NB4 (cell line): ENCODE measurements at regions not wholly inside any gene's neighbourhood (a gene's known extent, or its start where the extent isn't known, plus 50 kb on each side); places are given as distances from the start of the nearest gene placed in this dataset.

ENCODE experiments used
- DNase-seq: peaks from one replicate; pipeline ENCODE4 v3.0.0; 2010; ENCODE audit warnings: low read depth
- H3K4me3 ChIP-seq: one replicate; pipeline ENCODE4 v1.5.1; 2011; ENCODE audit warnings: mild to moderate bottlenecking, low read depth, low read length, moderate library complexity
- CTCF ChIP-seq: IDR thresholded peaks from one replicate; pipeline ENCODE4 v1.5.1; 2012; ENCODE audit warnings: low read depth, low read length
- MYC ChIP-seq: IDR thresholded peaks from 2 replicates; pipeline ENCODE4 v1.6.1; 2011; ENCODE audit warnings: low read depth, low read length
- POLR2A ChIP-seq: IDR thresholded peaks from 2 replicates; pipeline ENCODE4 v1.6.1; 2011; ENCODE audit warnings: mild to moderate bottlenecking; ENCODE audit not compliant: insufficient read length; ENCODE audit errors: extremely low read depth
- TF ChIP-seq, protein P1 (sequence below): IDR thresholded peaks from 2 replicates; pipeline ENCODE4 v1.6.1; 2011; ENCODE audit warnings: low read depth, low read length

GRCh38 chr2:228956701-228957474, 314.2 kb downstream of the PID1 start:
- no peak overlapping the region for H3K4me3 ChIP-seq
- no peak for DNase-seq
- TF ChIP-seq MYC (no peak), CTCF (no peak), POLR2A (no peak)
- TF ChIP-seq, protein P1, sequence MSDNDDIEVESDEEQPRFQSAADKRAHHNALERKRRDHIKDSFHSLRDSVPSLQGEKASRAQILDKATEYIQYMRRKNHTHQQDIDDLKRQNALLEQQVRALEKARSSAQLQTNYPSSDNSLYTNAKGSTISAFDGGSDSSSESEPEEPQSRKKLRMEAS, result no peak

DNA sequence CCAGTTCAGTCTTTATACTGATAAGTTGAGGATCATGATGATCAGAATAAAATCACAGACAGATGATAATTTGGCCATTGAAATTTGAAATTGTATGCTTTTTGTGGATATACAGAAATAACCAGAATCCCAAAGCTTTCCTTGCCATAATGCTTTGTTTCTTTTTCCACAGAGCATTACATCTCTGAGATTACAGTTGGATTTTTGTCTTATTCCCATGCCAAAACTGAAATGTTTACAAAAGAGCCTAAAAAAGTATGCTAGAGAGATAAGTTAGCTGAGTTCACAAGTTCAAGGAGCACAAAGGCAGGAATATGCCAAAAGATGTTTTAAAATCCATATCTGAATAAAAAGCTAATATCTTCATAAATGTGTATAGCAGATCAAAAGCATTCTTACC, 321.3 kb downstream of the PID1 start:
- H3K4me3 ChIP-seq, result no peak overlapping the region
- TF ChIP-seq CTCF (no peak), MYC (no peak), POLR2A (no peak)
- TF ChIP-seq, protein P1, result no peak
- DNase-seq, result no peak

GRCh38 chr2:228945710-228946109, 325.4 kb downstream of the PID1 start:
- H3K4me3 ChIP-seq, result no peak overlapping the region
- no peak for DNase-seq
- no peak for TF ChIP-seq CTCF
- TF ChIP-seq, protein P1, result no peak
- no peak for TF ChIP-seq MYC
- TF ChIP-seq POLR2A, result no peak

DNA sequence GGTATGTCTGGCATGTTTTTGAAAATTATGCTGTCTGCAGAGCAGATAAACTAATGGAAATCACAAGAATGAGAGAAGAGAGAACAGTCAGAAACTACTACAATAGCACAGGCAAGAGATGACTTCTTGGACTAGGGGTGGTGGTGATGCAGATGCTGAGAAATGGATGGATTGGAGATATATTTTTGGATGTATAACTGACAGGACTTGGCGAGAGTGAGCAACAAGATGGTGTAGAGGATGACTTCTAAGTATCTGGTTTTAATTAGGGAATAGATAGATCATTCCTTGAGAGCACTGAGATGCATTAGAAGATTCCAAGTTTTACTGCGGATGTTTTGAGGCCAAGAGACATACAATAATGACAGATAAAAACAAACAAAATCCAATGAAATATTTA, 328.2 kb downstream of the PID1 start:
- no peak for DNase-seq
- TF ChIP-seq CTCF, result no peak
- TF ChIP-seq POLR2A, result no peak
- TF ChIP-seq, protein P1, result no peak
- no peak for TF ChIP-seq MYC
- H3K4me3 ChIP-seq, result no peak overlapping the region

DNA sequence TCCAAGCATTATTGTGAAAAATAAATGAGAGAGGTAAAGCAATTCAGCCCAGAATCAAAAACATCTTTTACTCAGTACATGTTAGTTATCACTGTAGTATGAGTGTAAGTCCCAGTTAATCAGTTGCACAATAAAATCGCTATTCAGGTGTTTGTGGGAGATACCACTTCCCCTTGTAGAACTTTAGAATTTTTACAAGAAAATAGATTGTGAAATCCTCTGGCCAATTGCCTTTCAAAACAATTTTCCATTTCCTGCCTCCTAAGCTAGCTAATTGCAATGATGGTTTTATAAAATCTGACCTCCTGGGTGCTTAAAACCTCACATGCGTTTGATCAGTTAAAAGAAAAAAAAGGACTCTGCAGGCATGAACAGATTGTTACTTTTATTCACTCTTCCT, 332.5 kb downstream of the PID1 start:
- TF ChIP-seq CTCF, result no peak
- TF ChIP-seq, protein P1, result no peak
- TF ChIP-seq MYC, result no peak
- no peak for TF ChIP-seq POLR2A
- DNase-seq, result peak; percentile 39
- no peak overlapping the region for H3K4me3 ChIP-seq
